ENCODE measurements at regions not wholly inside any gene's neighbourhood (a gene's known extent, or its start where the extent isn't known, plus 50 kb on each side); places are given as distances from the start of the nearest gene placed in this dataset.

GRCh38 chr13:88602786-88603777, 931.9 kb downstream of the SLITRK5 start:
- peaks cover 2% of the 10 kb centered on the region for H3K9me3 Mint-ChIP-seq
- ChIA-PET CTCF (no interaction called here), POLR2A (no interaction called here)
- no peak overlapping the region for H3K27ac Mint-ChIP-seq
- H3K4me3 Mint-ChIP-seq, result no peak overlapping the region
- no peaks in the 10 kb centered on the region for H3K27me3 Mint-ChIP-seq
- DNase-seq, result no peak
- H3K36me3 Mint-ChIP-seq (ENCODE audit: low read depth), result no peaks in the 10 kb centered on the region
- no peak for ATAC-seq (ENCODE audit: low read depth)
- intact Hi-C loops (cut with micrococcal nuclease), result no loop called here
- no peaks in the 10 kb centered on the region for H3K4me1 Mint-ChIP-seq
- no peak for TF ChIP-seq CTCF (IDR thresholded peaks at IDR 0.05)

DNA sequence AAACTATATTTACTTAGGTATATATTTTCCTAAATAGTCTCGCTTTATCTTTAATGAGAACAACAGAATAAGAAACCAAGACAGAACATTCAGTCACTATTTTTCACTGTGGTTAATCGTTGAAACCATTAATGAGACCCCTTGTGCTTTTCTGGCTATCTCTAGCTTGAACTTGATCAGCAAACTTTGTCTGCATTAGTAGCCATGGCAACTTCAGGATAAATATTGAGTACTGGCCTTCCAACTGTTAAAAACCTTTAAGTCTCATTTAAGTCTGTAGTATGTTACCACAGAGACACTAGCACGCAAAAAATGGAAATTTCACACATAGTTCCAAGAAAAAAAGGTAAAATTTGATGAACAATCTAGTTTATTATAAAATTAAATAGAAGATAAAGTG, 946.0 kb downstream of the SLITRK5 start:
- no peak overlapping the region for H3K27ac Mint-ChIP-seq
- H3K36me3 Mint-ChIP-seq (ENCODE audit: low read depth), result no peaks in the 10 kb centered on the region
- no peak for TF ChIP-seq CTCF (IDR thresholded peaks at IDR 0.05)
- DNase-seq (no peak), ATAC-seq (ENCODE audit: low read depth) (no peak)
- H3K9me3 Mint-ChIP-seq, result no peaks in the 10 kb centered on the region
- H3K27me3 Mint-ChIP-seq, result no peaks in the 10 kb centered on the region
- no peak overlapping the region for H3K4me3 Mint-ChIP-seq
- ChIA-PET POLR2A (no interaction called here), CTCF (no interaction called here)
- intact Hi-C loops (cut with micrococcal nuclease), result no loop called here
- H3K4me1 Mint-ChIP-seq, result no peaks in the 10 kb centered on the region

GRCh38 chr13:88622362-88622973, 951.3 kb downstream of the SLITRK5 start:
- Mint-ChIP-seq H3K4me1 (no peaks in the 10 kb centered on the region), H3K4me3 (no peak overlapping the region), H3K27me3 (no peaks in the 10 kb centered on the region), H3K27ac (no peak overlapping the region), H3K36me3 (ENCODE audit: low read depth) (no peaks in the 10 kb centered on the region), H3K9me3 (peaks cover 3% of the 10 kb centered on the region)
- DNase-seq (no peak), ATAC-seq (ENCODE audit: low read depth) (no peak)
- POLR2A ChIA-PET, result no interaction called here
- intact Hi-C loops (cut with micrococcal nuclease), result no loop called here
- CTCF ChIA-PET, result no interaction called here
- no peak for TF ChIP-seq CTCF (IDR thresholded peaks at IDR 0.05)

DNA sequence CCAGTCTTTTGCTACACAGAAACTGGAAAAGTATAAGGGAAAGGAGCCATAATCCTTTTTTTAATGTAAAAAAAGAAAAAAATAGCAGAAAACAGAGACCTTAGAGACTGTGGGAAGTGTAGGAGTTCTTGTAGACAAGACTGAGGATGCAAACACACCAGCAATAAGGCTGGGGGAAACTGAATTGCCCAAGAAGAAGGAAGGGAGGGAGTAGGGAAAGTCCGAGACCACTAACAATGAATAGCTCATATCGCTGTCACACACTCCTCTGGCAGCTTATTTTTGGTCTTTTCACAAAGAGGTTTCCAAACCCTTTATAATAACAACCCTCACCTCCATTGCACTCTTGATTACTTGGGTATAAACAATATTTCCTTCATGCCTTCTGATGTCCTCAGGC, 952.0 kb downstream of the SLITRK5 start:
- ChIA-PET CTCF (no interaction called here), POLR2A (no interaction called here)
- no peak for TF ChIP-seq CTCF (IDR thresholded peaks at IDR 0.05)
- Mint-ChIP-seq H3K36me3 (ENCODE audit: low read depth) (no peaks in the 10 kb centered on the region), H3K27me3 (no peaks in the 10 kb centered on the region), H3K4me3 (no peak overlapping the region), H3K27ac (no peak overlapping the region), H3K4me1 (no peaks in the 10 kb centered on the region), H3K9me3 (peaks cover 3% of the 10 kb centered on the region)
- ATAC-seq (ENCODE audit: low read depth), result no peak
- no peak for DNase-seq
- intact Hi-C loops (cut with micrococcal nuclease), result no loop called here

DNA sequence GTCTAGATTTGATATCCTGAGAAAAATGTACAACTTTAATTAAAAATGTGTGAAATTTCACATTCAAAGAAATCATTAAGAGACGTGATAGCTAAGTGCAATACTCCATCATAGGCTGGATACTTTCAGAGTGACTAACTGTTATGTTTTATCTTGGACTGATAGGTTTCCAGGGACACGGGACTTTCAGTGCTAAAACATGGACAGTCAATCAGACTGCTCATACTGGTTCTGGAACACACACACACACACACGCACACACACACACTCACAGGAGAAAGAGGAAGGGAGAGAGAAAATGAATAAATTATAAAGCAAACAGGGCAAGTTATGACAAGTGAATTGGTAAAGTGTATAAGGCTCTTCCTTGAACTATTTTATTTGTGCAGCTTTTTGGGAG, 955.9 kb downstream of the SLITRK5 start:
- no peak overlapping the region for H3K27ac Mint-ChIP-seq
- POLR2A ChIA-PET, result no interaction called here
- DNase-seq (no peak), ATAC-seq (ENCODE audit: low read depth) (no peak)
- H3K27me3 Mint-ChIP-seq, result no peaks in the 10 kb centered on the region
- intact Hi-C loops (cut with micrococcal nuclease), result no loop called here
- no peaks in the 10 kb centered on the region for H3K36me3 Mint-ChIP-seq (ENCODE audit: low read depth)
- CTCF ChIA-PET, result no interaction called here
- TF ChIP-seq CTCF (IDR thresholded peaks at IDR 0.05), result no peak
- no peaks in the 10 kb centered on the region for H3K4me1 Mint-ChIP-seq
- no peak overlapping the region for H3K4me3 Mint-ChIP-seq
- peaks cover 6% of the 10 kb centered on the region for H3K9me3 Mint-ChIP-seq
